ENCODE measurements at regions not wholly inside any gene's neighbourhood (a gene's known extent, or its start where the extent isn't known, plus 50 kb on each side); places are given as distances from the start of the nearest gene placed in this dataset.

DNA sequence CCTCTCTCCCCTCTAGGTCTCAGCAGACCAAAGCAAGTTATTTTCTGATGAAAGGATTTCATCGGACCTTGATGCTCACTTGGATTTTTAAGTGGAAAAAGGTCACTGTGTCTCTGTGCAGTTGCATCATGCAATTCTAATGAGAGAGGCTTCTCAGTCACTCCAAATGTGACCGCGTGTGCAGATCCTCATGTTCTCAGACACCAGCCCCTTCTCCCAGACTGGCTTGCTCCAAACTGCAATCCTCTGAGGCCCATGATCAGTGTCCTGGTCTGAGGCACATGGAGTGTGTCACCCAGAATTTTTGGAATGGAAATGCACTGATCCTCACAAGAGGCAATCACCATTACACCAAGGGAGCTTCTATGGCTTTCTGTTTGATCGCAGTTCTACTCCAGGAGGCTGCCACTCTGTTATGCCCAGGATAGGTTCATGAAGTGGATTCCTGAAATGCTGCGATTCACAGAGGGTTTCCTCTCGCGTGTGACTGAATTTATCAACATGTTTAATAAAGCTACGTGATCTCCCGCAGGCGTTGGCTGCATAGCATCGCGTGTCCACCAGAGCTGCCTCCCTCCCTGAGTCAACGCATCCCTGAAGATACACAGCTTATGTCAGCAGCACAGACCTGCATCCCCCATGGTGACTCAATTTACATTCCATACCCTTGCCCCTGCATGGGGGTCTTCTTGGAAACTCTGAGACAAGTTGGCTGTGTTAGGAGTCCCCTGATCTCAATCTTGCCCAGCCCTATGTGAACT lies 544.6 kb upstream of the B3GAT1 start:
- TF ChIP-seq, protein P1, sequence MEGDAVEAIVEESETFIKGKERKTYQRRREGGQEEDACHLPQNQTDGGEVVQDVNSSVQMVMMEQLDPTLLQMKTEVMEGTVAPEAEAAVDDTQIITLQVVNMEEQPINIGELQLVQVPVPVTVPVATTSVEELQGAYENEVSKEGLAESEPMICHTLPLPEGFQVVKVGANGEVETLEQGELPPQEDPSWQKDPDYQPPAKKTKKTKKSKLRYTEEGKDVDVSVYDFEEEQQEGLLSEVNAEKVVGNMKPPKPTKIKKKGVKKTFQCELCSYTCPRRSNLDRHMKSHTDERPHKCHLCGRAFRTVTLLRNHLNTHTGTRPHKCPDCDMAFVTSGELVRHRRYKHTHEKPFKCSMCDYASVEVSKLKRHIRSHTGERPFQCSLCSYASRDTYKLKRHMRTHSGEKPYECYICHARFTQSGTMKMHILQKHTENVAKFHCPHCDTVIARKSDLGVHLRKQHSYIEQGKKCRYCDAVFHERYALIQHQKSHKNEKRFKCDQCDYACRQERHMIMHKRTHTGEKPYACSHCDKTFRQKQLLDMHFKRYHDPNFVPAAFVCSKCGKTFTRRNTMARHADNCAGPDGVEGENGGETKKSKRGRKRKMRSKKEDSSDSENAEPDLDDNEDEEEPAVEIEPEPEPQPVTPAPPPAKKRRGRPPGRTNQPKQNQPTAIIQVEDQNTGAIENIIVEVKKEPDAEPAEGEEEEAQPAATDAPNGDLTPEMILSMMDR (IDR thresholded peaks at IDR 0.05; ENCODE audit: low read depth, low read length) = no peak
- no peak for TF ChIP-seq POLR2A (IDR thresholded peaks at IDR 0.05; ENCODE audit: extremely low read depth, insufficient read length)

Measured in NB4 (cell line).